Nephron (organoid): ENCODE measurements at regions not wholly inside any gene's neighbourhood (a gene's known extent, or its start where the extent isn't known, plus 50 kb on each side); places are given as distances from the start of the nearest gene placed in this dataset.

Experiments
- H3K27ac Mint-ChIP-seq, 3 experiments: 2 replicates each; pipeline ENCODE4 v1.8.0; 2020; ENCODE audit warnings: mixed read lengths in 3 of 3, mild to moderate bottlenecking in 2 of 3, moderate library complexity in 1 of 3
- H3K27me3 Mint-ChIP-seq: 2 replicates; pipeline ENCODE4 v1.8.0; 2021; ENCODE audit warnings: low read depth, mild to moderate bottlenecking, moderate library complexity, mixed read lengths
- H3K36me3 Mint-ChIP-seq: 2 replicates; pipeline ENCODE4 v1.8.0; 2020; ENCODE audit warnings: low read depth, mixed read lengths
- H3K4me1 Mint-ChIP-seq: 2 replicates; pipeline ENCODE4 v1.8.0; 2020; ENCODE audit warnings: mixed read lengths
- H3K4me3 Mint-ChIP-seq, 3 experiments: 2 replicates each; pipeline ENCODE4 v1.8.0; 2020; ENCODE audit warnings: mild to moderate bottlenecking in 3 of 3, mixed read lengths in 3 of 3, moderate library complexity in 2 of 3
- H3K9me3 Mint-ChIP-seq: 2 replicates; pipeline ENCODE4 v1.8.0; 2020; ENCODE audit warnings: mixed read lengths
- CTCF ChIP-seq, 3 experiments: fragments of 200-600 bp; sonication (generic); IDR thresholded peaks; one replicate each; pipeline ENCODE4 v1.5.0; 2021; ENCODE audit warnings: antibody characterized with exemption in 3 of 3; ENCODE audit not compliant: unreplicated experiment in 3 of 3

GRCh38 chr3:13713396-13713795 is 164.5 kb downstream of the FBLN2 start:
- peaks cover 52% of the 10 kb centered on the region for H3K27me3 Mint-ChIP-seq
- TF ChIP-seq CTCF (IDR thresholded peaks at IDR 0.05; ENCODE audit: unreplicated experiment in 3 of 3) = no peak
- H3K27ac Mint-ChIP-seq = no peak overlapping the region
- H3K4me3 Mint-ChIP-seq = no peak overlapping the region
- peaks cover 45% of the 10 kb centered on the region for H3K9me3 Mint-ChIP-seq
- H3K4me1 Mint-ChIP-seq = no peaks in the 10 kb centered on the region
- no peaks in the 10 kb centered on the region for H3K36me3 Mint-ChIP-seq

- Mint-ChIP-seq H3K4me1 (no peaks in the 10 kb centered on the region), H3K27me3 (peaks cover 58% of the 10 kb centered on the region), H3K4me3 (no peak overlapping the region), H3K27ac (no peak overlapping the region), H3K36me3 (no peaks in the 10 kb centered on the region), H3K9me3 (peaks cover 49% of the 10 kb centered on the region)
- no peak for TF ChIP-seq CTCF (IDR thresholded peaks at IDR 0.05; ENCODE audit: unreplicated experiment in 3 of 3)
Measured at GRCh38 chr3:13712682-13713180, 163.8 kb downstream of the FBLN2 start.

GRCh38 chr3:13711911-13712650 is 163.2 kb downstream of the FBLN2 start:
- Mint-ChIP-seq H3K27ac (no peak overlapping the region), H3K27me3 (peaks cover 60% of the 10 kb centered on the region), H3K4me3 (no peak overlapping the region), H3K9me3 (peaks cover 55% of the 10 kb centered on the region), H3K4me1 (no peaks in the 10 kb centered on the region), H3K36me3 (no peaks in the 10 kb centered on the region)
- TF ChIP-seq CTCF (IDR thresholded peaks at IDR 0.05; ENCODE audit: unreplicated experiment in 3 of 3) = no peak

GRCh38 chr3:13710251-13710650 is 161.3 kb downstream of the FBLN2 start:
- no peak overlapping the region for H3K27ac Mint-ChIP-seq

GRCh38 chr3:13709706-13710105 is 160.8 kb downstream of the FBLN2 start:
- Mint-ChIP-seq H3K4me3 (no peak overlapping the region), H3K27me3 (peaks cover 74% of the 10 kb centered on the region), H3K36me3 (no peaks in the 10 kb centered on the region), H3K9me3 (peaks cover 68% of the 10 kb centered on the region), H3K27ac (no peak overlapping the region), H3K4me1 (no peaks in the 10 kb centered on the region)
- TF ChIP-seq CTCF (IDR thresholded peaks at IDR 0.05; ENCODE audit: unreplicated experiment in 3 of 3) = no peak

More at GRCh38 chr3:13710251-13710650, 161.3 kb downstream of the FBLN2 start:
- Mint-ChIP-seq H3K4me1 (no peaks in the 10 kb centered on the region), H3K36me3 (no peaks in the 10 kb centered on the region), H3K4me3 (no peak overlapping the region), H3K27me3 (peaks cover 73% of the 10 kb centered on the region), H3K9me3 (peaks cover 63% of the 10 kb centered on the region)
- no peak for TF ChIP-seq CTCF (IDR thresholded peaks at IDR 0.05; ENCODE audit: unreplicated experiment in 3 of 3)
